K562 (cell line): ENCODE measurements at regions not wholly inside any gene's neighbourhood (a gene's known extent, or its start where the extent isn't known, plus 50 kb on each side); places are given as distances from the start of the nearest gene placed in this dataset.
A peak's percentile ranks its signal among the peaks of the same experiment; 100 is the strongest.

Experiments
- ATAC-seq: fragments of 200-7000 bp; cut with Tn5 transposase; 3 replicates; pipeline ENCODE4 v1.9.1; 2020; ENCODE audit warnings: moderate library complexity
- BruUV-seq: library from RNA; stranded (reverse); fragments of 400-500 nt; replicated peaks from 2 replicates; lab custom pipeline; 2021; lab: Mats Ljungman, UMichigan
- CTCF ChIA-PET: fragments of 300-600 bp; formaldehyde crosslinking; extraction: SDS; loops from one replicate; lab custom pipeline; 2021; ENCODE audit warnings: low intra/inter-chr PET ratio; lab: Yijun Ruan, JAX
- POLR2A ChIA-PET: fragments of 300-600, 350-650 bp; sonication (Branson Sonifier 250); formaldehyde crosslinking; extraction: SDS; loops from one replicate; lab custom pipeline; 2021; ENCODE audit warnings: antibody characterized with exemption, inconsistent platforms; lab: Yijun Ruan, JAX
- DNase-seq, 4 experiments: peaks; one replicate each; pipeline versions ENCODE4 v3.0.0 to v3.0.0-alpha.2; 2011 to 2018; ENCODE audit warnings: low spot score in 3 of 4, mixed read lengths in 3 of 4; ENCODE audit errors: extremely low read depth in 1 of 4
- FAIRE-seq: peaks from 2 replicates; lab custom pipeline; 2011; peaks lifted over from hg19 to GRCh38; lab: Jason Lieb, UNC
- H2AFZ ChIP-seq: 2 replicates; pipeline ENCODE4 v1.6.0; 2011; ENCODE audit warnings: low read depth, low read length, control low read depth, inconsistent platforms
- H3K27ac ChIP-seq: fragments of 200-600 bp; 3 replicates; pipeline ENCODE4 v1.8.0; 2011; ENCODE audit warnings: low read depth, mild to moderate bottlenecking, control low read depth, inconsistent platforms, low read length, moderate library complexity, mixed read lengths; ENCODE audit errors: extremely low read depth
- H3K27me3 ChIP-seq, 2 experiments: fragments of 300-600 bp in 1 of 2; 2 replicates in 1 of 2; 3 replicates in 1 of 2; pipeline versions ENCODE4 v1.6.0 to v1.8.0; 2011; ENCODE audit warnings: inconsistent platforms in 2 of 2, low read length in 2 of 2, mild to moderate bottlenecking in 1 of 2, mixed read lengths in 1 of 2, moderate library complexity in 1 of 2; ENCODE audit not compliant: control insufficient read depth in 2 of 2, insufficient read depth in 2 of 2
- H3K36me3 ChIP-seq: fragments of 300-600 bp; 3 replicates; pipeline ENCODE4 v1.8.0; 2011; ENCODE audit warnings: mild to moderate bottlenecking, low read length, inconsistent platforms; ENCODE audit not compliant: control insufficient read depth, insufficient read depth
- H3K4me1 ChIP-seq, 2 experiments: fragments of 200-600 bp in 1 of 2; replicated peaks in 1 of 2; 2 replicates in 1 of 2; 3 replicates in 1 of 2; pipeline versions ENCODE4 v1.5.1 to v1.8.0; 2011; ENCODE audit warnings: inconsistent platforms in 2 of 2, low read length in 2 of 2, mild to moderate bottlenecking in 1 of 2, mixed read lengths in 1 of 2, moderate library complexity in 1 of 2; ENCODE audit not compliant: control insufficient read depth in 2 of 2, insufficient read depth in 2 of 2
- H3K4me2 ChIP-seq: 2 replicates; pipeline ENCODE4 v1.6.1; 2011; ENCODE audit warnings: low read length, control low read depth, inconsistent platforms, mixed read lengths; ENCODE audit not compliant: insufficient read depth
- H3K4me3 ChIP-seq: fragments of 200-600 bp; sonication (generic), shearing (Covaris generic); 2 replicates; pipeline ENCODE4 v1.5.1; 2016; ENCODE audit warnings: control low read depth, inconsistent platforms
- H3K79me2 ChIP-seq: fragments of 200-600 bp; 3 replicates; pipeline ENCODE4 v1.8.0; 2011; ENCODE audit warnings: low read length, inconsistent platforms; ENCODE audit not compliant: control insufficient read depth, insufficient read depth
- H3K9ac ChIP-seq, 2 experiments: 2 replicates each; pipeline versions ENCODE4 v1.6.0 to v1.6.1; 2011; ENCODE audit warnings: low read depth in 2 of 2, low read length in 2 of 2, control low read depth in 1 of 2, inconsistent platforms in 1 of 2, mild to moderate bottlenecking in 1 of 2, mixed read lengths in 1 of 2; ENCODE audit not compliant: insufficient read depth in 1 of 2
- H3K9me1 ChIP-seq: one replicate; pipeline ENCODE4 v1.6.0; 2011; ENCODE audit warnings: inconsistent platforms, mild to moderate bottlenecking, low read length, moderate library complexity; ENCODE audit not compliant: control insufficient read depth, insufficient read depth
- H3K9me3 ChIP-seq: replicated peaks from 2 replicates; pipeline ENCODE4 v1.5.1; 2011; ENCODE audit warnings: low read depth, low read length, inconsistent platforms; ENCODE audit not compliant: control insufficient read depth, insufficient read depth
- H4K20me1 ChIP-seq: replicated peaks from 2 replicates; pipeline ENCODE4 v1.6.1; 2011; ENCODE audit warnings: low read length, inconsistent platforms, mixed read lengths; ENCODE audit not compliant: control insufficient read depth, insufficient read depth
- ARID3A ChIP-seq: IDR thresholded peaks from 2 replicates; pipeline ENCODE4 v1.6.1; 2012; ENCODE audit warnings: low read depth, low read length, improper control_type of control experiment, borderline replicate concordance
- C11orf30 ChIP-seq: fragments of 450-650 bp; IDR thresholded peaks from 2 replicates; pipeline ENCODE4 v1.6.1; 2016; ENCODE audit warnings: low read depth, mild to moderate bottlenecking
- EGR1 ChIP-seq: fragments of 450-650 bp; conservative IDR thresholded peaks from 2 replicates; pipeline ENCODE4 v1.6.1; 2017; ENCODE audit warnings: mild to moderate bottlenecking
- SLC30A9 ChIP-seq: fragments of 250-450 bp; sonication (Bioruptor Pico); IDR thresholded peaks from 2 replicates; pipeline ENCODE4 v1.8.0; 2022; ENCODE audit warnings: mild to moderate bottlenecking, moderate library complexity
- TAF7 ChIP-seq: fragments of 450-650 bp; IDR thresholded peaks from 2 replicates; pipeline ENCODE4 v1.6.1; 2016; ENCODE audit warnings: missing genetic modification characterization, missing compliant biosample characterization
- YBX1 ChIP-seq: fragments of 450-650 bp; IDR thresholded peaks from 2 replicates; pipeline ENCODE4 v1.7.1; 2016; ENCODE audit warnings: mild to moderate bottlenecking
- WGBS: fragments of 100-300 bp; shearing (Covaris generic); methylation state at CpG from one replicate; pipeline ENCODE4 v1.1.6; 2016; ENCODE audit warnings: low coverage, mixed read lengths; ENCODE audit not compliant: insufficient coverage; ENCODE audit errors: missing lambda C conversion rate; 5-methylcytosine and 5-hydroxymethylcytosine counted together
- in situ Hi-C: fragments of 300-500 bp; cut with MboI; formaldehyde crosslinking; loops from 4 replicates; pipeline ENCODE4 v1.15.0; 2018; ENCODE audit warnings: inconsistent platforms, mixed read lengths
- intact Hi-C: fragments of 100-400 bp; cut with micrococcal nuclease; formaldehyde crosslinking; loops from 2 replicates; pipeline ENCODE4 v1.14.2; 2022

- Histone ChIP-seq H3K79me2 (no peaks in the 10 kb centered on the region), H3K36me3 (no peaks in the 10 kb centered on the region), H3K27me3 (no peaks in the 10 kb centered on the region), H3K4me3 (no peak overlapping the region), H3K9me3 (no peaks in the 10 kb centered on the region), H2AFZ (no peak overlapping the region), H4K20me1 (no peaks in the 10 kb centered on the region), H3K9me1 (no peaks in the 10 kb centered on the region), H3K27ac (no peak overlapping the region), H3K9ac (no peak overlapping the region), H3K4me2 (no peak overlapping the region), H3K4me1 (peaks cover 2 to 12% of the 10 kb centered on the region in 2 experiments; a peak in 4 of 5 replicates)
- no peak for ATAC-seq
- in situ Hi-C loops = no loop called here
- ChIA-PET CTCF (no interaction called here), POLR2A (interaction anchor here (1.2 to 1.8 kb wide), 2 partner anchors 15 to 29 kb away, joined by 4 to 5 read pairs; no protein-coding TSS in a partner anchor)
- FAIRE-seq = no peak
- intact Hi-C loops = no loop called here
- BruUV-seq = no TSS peak
- WGBS = 39% methylated on average over 5 of the region's 5 CpGs
- TF ChIP-seq YBX1 = no peak
- TF ChIP-seq TAF7 (tag) = no peak
- TF ChIP-seq ARID3A = no peak
- TF ChIP-seq EGR1 = peak; percentile 18; the same call in 1 of the 2 replicates
- no peak for TF ChIP-seq SLC30A9 (CRISPR knock-in tag)
- no peak for TF ChIP-seq C11orf30
- no peak for DNase-seq
Measured at GRCh38 chr7:131080754-131081153, 246.9 kb upstream of the MKLN1 start.
